T-cell (primary cell): ENCODE measurements at regions not wholly inside any gene's neighbourhood (a gene's known extent, or its start where the extent isn't known, plus 50 kb on each side); places are given as distances from the start of the nearest gene placed in this dataset.
"Not testable (repeated sequence)": the region's sequence is repeated elsewhere in the genome, so short reads cannot be mapped to it uniquely, and the experiment has no call there.

Experiments
- ATAC-seq, 4 experiments: fragments of 200-7000 bp in 3 of 4; fragments of 150-1000 bp in 1 of 4; cut with Tn5 transposase; replicated peaks in 1 of 4; 1 replicate in 3 of 4; 2 replicates in 1 of 4; pipeline ENCODE4 v1.10.0; 2021; ENCODE audit warnings: moderate library complexity in 3 of 4, mild to moderate bottlenecking in 2 of 4, moderate number of reproducible peaks in 1 of 4
- CTCF ChIA-PET, 2 donors: fragments of 300-600 bp; sonication (Branson Sonifier 250); formaldehyde crosslinking; loops; one replicate each; lab custom pipeline; 2022; ENCODE audit warnings: antibody characterized with exemption in 2 of 2; lab: Charles Lee
- POLR2A ChIA-PET, 2 donors: fragments of 300-600 bp; sonication (Branson Sonifier 250); formaldehyde crosslinking; loops; one replicate each; lab custom pipeline; 2022; ENCODE audit warnings: antibody characterized with exemption in 2 of 2; lab: Charles Lee
- DNase-seq, 35 experiments: peaks; one replicate each; pipeline versions ENCODE4 v3.0.0 to v3.0.0-alpha.2; 2013 to 2023
- H3K27ac ChIP-seq: one replicate; pipeline ENCODE4 v1.5.1; 2013; ENCODE audit warnings: low read length
- H3K27me3 ChIP-seq, 2 experiments: replicated peaks in 1 of 2; 1 replicate in 1 of 2; 2 replicates in 1 of 2; pipeline versions ENCODE4 v1.6.1 to v1.7.0; 2013; ENCODE audit warnings: low read length in 1 of 2, mixed read lengths in 1 of 2; ENCODE audit not compliant: control insufficient read depth in 2 of 2, insufficient read depth in 2 of 2; ENCODE audit errors: extremely low read depth in 1 of 2
- H3K36me3 ChIP-seq, 2 donors: 1 replicate in 1 of 2; 2 replicates in 1 of 2; pipeline versions ENCODE4 v1.6.1 to v1.7.0; 2013; ENCODE audit warnings: low read length in 1 of 2; ENCODE audit not compliant: control insufficient read depth in 2 of 2, insufficient read depth in 1 of 2; ENCODE audit errors: extremely low read depth in 1 of 2
- H3K4me1 ChIP-seq, 2 experiments: 1 replicate in 1 of 2; 2 replicates in 1 of 2; pipeline versions ENCODE4 v1.6.1 to v1.7.0; 2013; ENCODE audit warnings: low read length in 2 of 2, mixed read lengths in 1 of 2; ENCODE audit not compliant: insufficient read depth in 2 of 2, control insufficient read depth in 1 of 2; ENCODE audit errors: extremely low read depth in 1 of 2
- H3K4me3 ChIP-seq, 2 donors: 1 replicate in 1 of 2; 2 replicates in 1 of 2; pipeline versions ENCODE4 v1.5.1 to v1.7.0; 2013; ENCODE audit warnings: mild to moderate bottlenecking in 2 of 2, low read length in 1 of 2, moderate library complexity in 1 of 2; ENCODE audit not compliant: control insufficient read depth in 1 of 2; ENCODE audit errors: extremely low read depth in 1 of 2
- H3K9me3 ChIP-seq: 2 replicates; pipeline ENCODE4 v1.7.0; 2013
- H3K27ac Mint-ChIP-seq, 2 donors: one replicate each; pipeline ENCODE4 v1.8.0; 2020 to 2021; ENCODE audit warnings: mild to moderate bottlenecking in 2 of 2, mixed read lengths in 2 of 2
- H3K27me3 Mint-ChIP-seq, 2 donors: one replicate each; pipeline ENCODE4 v1.8.0; 2021 to 2022; ENCODE audit warnings: mixed read lengths in 2 of 2
- H3K36me3 Mint-ChIP-seq: one replicate; pipeline ENCODE4 v1.8.0; 2021; ENCODE audit warnings: mixed read lengths
- H3K4me1 Mint-ChIP-seq, 3 donors: one replicate each; pipeline ENCODE4 v1.8.0; 2020 to 2022; ENCODE audit warnings: mixed read lengths in 3 of 3, mild to moderate bottlenecking in 1 of 3
- H3K4me3 Mint-ChIP-seq, 3 donors: one replicate each; pipeline ENCODE4 v1.8.0; 2020 to 2022; ENCODE audit warnings: mild to moderate bottlenecking in 3 of 3, mixed read lengths in 3 of 3, moderate library complexity in 3 of 3
- H3K9me3 Mint-ChIP-seq, 3 donors: one replicate each; pipeline ENCODE4 v1.8.0; 2020 to 2022; ENCODE audit warnings: mixed read lengths in 3 of 3
- WGBS: methylation state at CpG from one replicate; pipeline ENCODE4 v1.1.5; 2013; ENCODE audit warnings: missing lambda C conversion rate; ENCODE audit not compliant: insufficient coverage; 5-methylcytosine and 5-hydroxymethylcytosine counted together

DNA sequence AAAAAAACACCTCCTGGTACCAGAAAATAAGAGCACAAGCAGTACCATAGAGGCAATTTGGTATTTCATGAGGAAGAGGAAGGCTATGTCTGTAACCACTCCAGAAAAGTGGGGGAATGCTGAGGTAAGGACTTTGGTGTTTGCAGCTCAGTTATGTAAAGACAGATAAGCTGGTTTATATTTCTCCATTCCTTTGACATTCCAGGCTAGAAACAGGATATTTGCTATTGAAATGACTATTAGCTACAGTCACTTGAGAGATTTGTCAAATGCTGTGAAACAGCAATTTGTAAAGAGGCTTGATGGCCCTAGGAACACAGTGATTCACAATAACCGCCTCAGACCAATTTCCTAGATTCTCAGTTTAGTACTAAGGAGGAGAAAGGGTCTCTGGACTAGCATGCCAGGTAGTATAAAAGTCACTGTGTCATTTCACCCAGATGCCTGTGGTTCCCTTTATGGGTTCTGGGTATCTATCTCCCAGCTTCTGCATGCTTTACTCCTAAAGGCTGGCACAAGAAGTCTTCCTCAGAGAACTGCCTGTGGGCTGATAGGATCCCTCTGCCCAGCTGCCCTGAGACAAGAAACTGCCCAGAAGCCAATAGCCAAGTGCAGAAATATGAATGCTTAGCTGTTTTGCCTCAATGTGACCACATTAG is 80.5 kb downstream of the VCAM1 start:
- Mint-ChIP-seq H3K27ac (no peak overlapping the region), H3K9me3 (peaks cover 0 to 11% (median 5%) of the 10 kb centered on the region in 3 donors), H3K27me3 (peaks cover 17 to 20% of the 10 kb centered on the region in 2 donors), H3K4me3 (no peak overlapping the region), H3K4me1 (no peaks in the 10 kb centered on the region), H3K36me3 (no peaks in the 10 kb centered on the region)
- DNase-seq (no peak), ATAC-seq (no peak)
- H3K27me3 ChIP-seq: no peaks in the 10 kb centered on the region
- H3K4me1 ChIP-seq: no peaks in the 10 kb centered on the region
- H3K9me3 ChIP-seq: no peaks in the 10 kb centered on the region
- CTCF ChIA-PET: no interaction called here
- no peak overlapping the region for H3K27ac ChIP-seq
- H3K4me3 ChIP-seq: no peak overlapping the region
- POLR2A ChIA-PET: no interaction called here
- WGBS: 100% methylated on average over 1 of the region's 1 CpG
- H3K36me3 ChIP-seq: no peaks in the 10 kb centered on the region

DNA sequence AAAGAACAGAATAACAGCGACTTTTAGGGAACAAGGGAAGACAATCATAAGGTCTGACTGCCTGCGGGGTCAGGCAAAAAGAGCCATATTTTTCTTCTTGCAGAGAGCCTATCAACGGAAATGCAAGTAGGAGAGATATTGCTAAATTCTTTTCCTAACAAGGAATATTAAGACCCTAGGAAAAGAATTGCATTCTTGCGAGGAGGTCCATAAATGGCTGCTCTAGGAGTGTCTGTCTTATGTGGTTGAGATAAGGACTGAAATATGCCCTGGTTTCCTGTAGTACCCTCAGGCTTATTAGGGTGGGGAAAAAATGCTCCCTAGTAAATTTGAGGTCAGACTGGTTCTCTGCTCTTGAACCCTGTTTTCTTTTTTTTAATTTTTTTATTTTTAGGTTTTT is 81.7 kb downstream of the VCAM1 start:
- H3K27me3 ChIP-seq, H3K36me3 Mint-ChIP-seq, ATAC-seq, CTCF ChIA-PET, H3K9me3 ChIP-seq, H3K4me3 ChIP-seq, H3K4me1 Mint-ChIP-seq, DNase-seq, POLR2A ChIA-PET, H3K4me1 ChIP-seq, H3K36me3 ChIP-seq, H3K27ac ChIP-seq, H3K4me3 Mint-ChIP-seq, H3K27ac Mint-ChIP-seq: not testable (repeated sequence)
- peaks cover 13 to 16% of the 10 kb centered on the region in 2 donors for H3K27me3 Mint-ChIP-seq
- peaks cover 0 to 11% (median 5%) of the 10 kb centered on the region in 3 donors for H3K9me3 Mint-ChIP-seq
- WGBS: 100% methylated on average over 1 of the region's 4 CpGs

DNA sequence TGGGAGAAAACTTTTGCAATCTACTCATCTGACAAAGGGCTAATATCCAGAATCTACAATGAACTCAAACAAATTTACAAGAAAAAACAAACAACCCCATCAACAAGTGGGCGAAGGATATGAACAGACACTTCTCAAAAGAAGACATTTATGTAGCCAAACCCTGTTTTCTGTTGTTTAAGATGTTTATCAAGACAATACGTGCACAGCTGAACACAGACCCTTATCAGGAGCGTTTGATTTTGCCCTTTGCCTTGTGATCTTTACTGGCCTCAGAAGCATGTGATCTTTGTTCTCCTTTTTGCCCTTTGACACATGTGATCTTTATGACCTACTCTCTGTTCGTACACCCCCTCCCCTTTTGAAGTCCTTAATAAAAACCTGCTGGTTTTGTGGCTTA is 83.7 kb downstream of the VCAM1 start:
- peaks cover 10 to 19% of the 10 kb centered on the region in 2 donors for H3K27me3 Mint-ChIP-seq
- H3K4me1 ChIP-seq, H3K9me3 ChIP-seq, H3K4me3 ChIP-seq, H3K27ac Mint-ChIP-seq, H3K36me3 Mint-ChIP-seq, H3K4me1 Mint-ChIP-seq, POLR2A ChIA-PET, ATAC-seq, H3K27ac ChIP-seq, H3K4me3 Mint-ChIP-seq, CTCF ChIA-PET, DNase-seq, H3K36me3 ChIP-seq, H3K27me3 ChIP-seq: not testable (repeated sequence)
- peaks cover 0 to 11% (median 5%) of the 10 kb centered on the region in 3 donors for H3K9me3 Mint-ChIP-seq
- WGBS: 53% methylated on average over 2 of the region's 4 CpGs

DNA sequence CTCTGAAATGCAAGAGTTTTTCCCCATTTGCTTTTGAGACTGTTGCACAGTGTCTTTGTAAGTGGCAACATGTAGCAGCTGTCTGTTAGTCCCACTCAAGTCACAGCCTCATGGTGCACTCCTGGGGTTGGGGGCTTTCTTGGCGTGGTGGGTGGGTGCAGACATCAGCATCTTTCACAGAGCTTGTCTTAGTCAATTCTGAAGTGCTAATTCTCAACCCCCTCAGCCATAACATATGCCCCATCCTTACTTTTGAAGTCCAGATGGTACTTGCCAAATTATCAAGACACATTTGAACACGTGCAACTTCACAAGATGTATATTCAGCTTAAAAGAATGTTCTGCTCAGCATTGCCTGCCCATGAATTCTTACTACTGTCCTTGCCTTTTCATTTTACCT is 87.1 kb downstream of the VCAM1 start:
- ATAC-seq (no peak), DNase-seq (no peak)
- no peaks in the 10 kb centered on the region for H3K27me3 ChIP-seq
- no peak overlapping the region for H3K27ac ChIP-seq
- Mint-ChIP-seq H3K9me3 (no peaks in the 10 kb centered on the region), H3K27me3 (peaks cover 14 to 27% of the 10 kb centered on the region in 2 donors), H3K4me1 (no peaks in the 10 kb centered on the region), H3K27ac (no peak overlapping the region), H3K36me3 (no peaks in the 10 kb centered on the region), H3K4me3 (no peak overlapping the region)
- WGBS: 72% methylated on average over 2 of the region's 2 CpGs
- H3K4me3 ChIP-seq: no peak overlapping the region
- no peaks in the 10 kb centered on the region for H3K4me1 ChIP-seq
- H3K36me3 ChIP-seq: no peaks in the 10 kb centered on the region
- H3K9me3 ChIP-seq: no peaks in the 10 kb centered on the region
- ChIA-PET CTCF (no interaction called here), POLR2A (no interaction called here)

DNA sequence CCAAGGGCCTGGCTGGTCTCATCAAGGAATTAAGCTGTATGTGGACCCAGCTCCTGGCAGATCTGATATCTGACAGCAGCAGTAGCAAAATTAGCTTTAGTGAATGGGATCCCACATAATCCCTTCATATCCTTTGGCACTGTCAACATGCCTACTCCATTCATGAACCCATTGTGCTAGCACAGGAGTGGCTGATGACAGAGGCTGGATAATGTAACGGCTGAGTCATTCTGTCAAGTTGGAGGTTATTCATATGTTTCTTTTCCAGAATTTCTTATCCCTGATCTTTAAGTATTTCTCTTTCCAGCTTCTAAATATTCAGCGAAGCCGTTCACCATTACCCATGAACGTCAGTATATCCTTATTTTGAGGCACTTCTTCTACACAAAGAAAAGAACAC is 84.3 kb downstream of the EXTL2 start:
- DNase-seq: no peak
- POLR2A ChIA-PET: interaction anchor here in 1 of 2 donors (0.5 kb wide), 1 partner anchor 848 kb away, joined by 3 read pairs; no protein-coding TSS in a partner anchor
- Histone ChIP-seq H3K27ac (no peak overlapping the region), H3K4me1 (no peaks in the 10 kb centered on the region), H3K9me3 (no peaks in the 10 kb centered on the region), H3K27me3 (no peaks in the 10 kb centered on the region), H3K4me3 (no peak overlapping the region), H3K36me3 (no peaks in the 10 kb centered on the region)
- 83% methylated on average over 3 of the region's 4 CpGs for WGBS
- peaks cover 16 to 37% of the 10 kb centered on the region in 2 donors for H3K27me3 Mint-ChIP-seq
- CTCF ChIA-PET: interaction anchor here (0.6 kb wide), 2 partner anchors 58 to 62 kb away, joined by 3 to 7 read pairs; no protein-coding TSS in a partner anchor
- no peak overlapping the region for H3K27ac Mint-ChIP-seq
- H3K4me1 Mint-ChIP-seq: peaks cover 0 to 8% (median 2%) of the 10 kb centered on the region in 3 donors
- no peaks in the 10 kb centered on the region for H3K9me3 Mint-ChIP-seq
- H3K4me3 Mint-ChIP-seq: no peak overlapping the region
- no peak for ATAC-seq
- no peaks in the 10 kb centered on the region for H3K36me3 Mint-ChIP-seq

DNA sequence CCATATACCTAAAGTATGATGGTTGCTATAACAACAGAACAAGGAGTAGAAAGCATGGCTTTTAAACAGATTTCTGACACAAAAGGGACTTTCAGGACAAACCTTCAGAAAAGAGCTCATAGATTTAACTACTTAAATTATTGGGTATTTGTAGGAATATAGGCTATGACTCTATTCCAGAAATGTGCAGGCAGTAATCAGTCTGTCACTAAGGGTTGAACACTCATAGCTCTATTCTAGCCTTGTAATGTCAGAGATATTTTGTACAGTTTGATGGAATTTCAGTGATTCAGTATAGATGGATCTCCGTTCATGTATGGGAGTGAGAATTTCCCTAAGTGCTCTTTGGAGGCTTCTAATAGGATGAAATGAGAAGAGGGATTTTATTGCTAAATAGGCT is 82.8 kb downstream of the EXTL2 start:
- no peaks in the 10 kb centered on the region for H3K9me3 ChIP-seq
- H3K4me3 ChIP-seq: no peak overlapping the region
- peaks cover 0 to 8% (median 2%) of the 10 kb centered on the region in 3 donors for H3K4me1 Mint-ChIP-seq
- ATAC-seq (no peak), DNase-seq (no peak)
- no peak overlapping the region for H3K4me3 Mint-ChIP-seq
- no peak overlapping the region for H3K27ac ChIP-seq
- H3K36me3 ChIP-seq: no peaks in the 10 kb centered on the region
- H3K9me3 Mint-ChIP-seq: no peaks in the 10 kb centered on the region
- peaks cover 18 to 36% of the 10 kb centered on the region in 2 donors for H3K27me3 Mint-ChIP-seq
- POLR2A ChIA-PET: no interaction called here
- H3K36me3 Mint-ChIP-seq: no peaks in the 10 kb centered on the region
- no peak overlapping the region for H3K27ac Mint-ChIP-seq
- no CpG with 5 or more reads among the region's 1 CpG for WGBS
- no peaks in the 10 kb centered on the region for H3K4me1 ChIP-seq
- no peaks in the 10 kb centered on the region for H3K27me3 ChIP-seq
- CTCF ChIA-PET: no interaction called here
